H1 (cell line): ENCODE measurements at regions not wholly inside any gene's neighbourhood (a gene's known extent, or its start where the extent isn't known, plus 50 kb on each side); places are given as distances from the start of the nearest gene placed in this dataset.

Experiments used
- CTCF ChIA-PET: fragments of 300-600 bp; sonication (Branson Sonifier 250); formaldehyde crosslinking; loops from one replicate; lab custom pipeline; 2021; ENCODE audit not compliant: partially characterized antibody; lab: Charles Lee
- POLR2A ChIA-PET: fragments of 300-600 bp; sonication (Branson Sonifier 250); formaldehyde crosslinking; loops from one replicate; lab custom pipeline; 2021; ENCODE audit warnings: inconsistent platforms; ENCODE audit not compliant: partially characterized antibody; lab: Charles Lee
- DNase-seq, 2 experiments: peaks; one replicate each; pipeline versions ENCODE4 v3.0.0 to v3.0.0-alpha.2; 2010 to 2022; ENCODE audit warnings: low spot score in 2 of 2, low read depth in 1 of 2, mixed read lengths in 1 of 2
- FAIRE-seq: peaks from 2 replicates; lab custom pipeline; 2011; peaks lifted over from hg19 to GRCh38; lab: Jason Lieb, UNC
- H2AFZ ChIP-seq: 2 replicates; pipeline ENCODE4 v1.8.1; 2012; ENCODE audit warnings: low read length, inconsistent platforms
- H2AK5ac ChIP-seq: 2 replicates; pipeline ENCODE4 v1.6.1; 2013; ENCODE audit warnings: low read depth, low read length
- H2BK120ac ChIP-seq: replicated peaks from 2 replicates; pipeline ENCODE3; 2013; ENCODE audit warnings: low read depth, low read length, inconsistent platforms
- H2BK12ac ChIP-seq: 2 replicates; pipeline ENCODE4 v1.6.1; 2013; ENCODE audit warnings: low read depth, low read length
- H2BK15ac ChIP-seq: 2 replicates; pipeline ENCODE4 v1.6.1; 2013; ENCODE audit warnings: low read length
- H2BK20ac ChIP-seq: 2 replicates; pipeline ENCODE4 v1.6.1; 2013; ENCODE audit warnings: low read length
- H2BK5ac ChIP-seq: 2 replicates; pipeline ENCODE4 v1.6.1; 2013; ENCODE audit warnings: low read depth, low read length
- H3K14ac ChIP-seq: 2 replicates; pipeline ENCODE4 v1.6.1; 2013; ENCODE audit warnings: inconsistent platforms; ENCODE audit not compliant: insufficient read length
- H3K18ac ChIP-seq: 2 replicates; pipeline ENCODE4 v1.6.1; 2013; ENCODE audit warnings: low read length; ENCODE audit errors: extremely low read depth
- H3K23ac ChIP-seq: 2 replicates; pipeline ENCODE4 v1.6.1; 2013; ENCODE audit warnings: inconsistent platforms; ENCODE audit not compliant: insufficient read length
- H3K23me2 ChIP-seq: 2 replicates; pipeline ENCODE4 v1.6.1; 2013; ENCODE audit warnings: low read depth, low read length
- H3K27ac ChIP-seq: 2 replicates; pipeline ENCODE4 v1.6.1; 2011; ENCODE audit warnings: low read depth, low read length, inconsistent platforms
- H3K27me3 ChIP-seq, 4 experiments: replicated peaks in 1 of 4; 1 replicate in 1 of 4; 2 replicates in 3 of 4; pipeline versions ENCODE4 v1.6.1 to v1.8.1; 2011 to 2013; ENCODE audit warnings: low read length in 3 of 4, mild to moderate bottlenecking in 3 of 4, inconsistent platforms in 2 of 4, mixed read lengths in 2 of 4, moderate library complexity in 1 of 4; ENCODE audit not compliant: control insufficient read depth in 3 of 4, insufficient read depth in 3 of 4; ENCODE audit errors: extremely low read depth in 1 of 4
- H3K36me3 ChIP-seq, 4 experiments: 2 replicates each; pipeline versions ENCODE4 v1.6.1 to v1.8.1; 2011 to 2013; ENCODE audit warnings: mild to moderate bottlenecking in 4 of 4, low read length in 3 of 4, moderate library complexity in 2 of 4, control low read depth in 1 of 4, inconsistent platforms in 1 of 4; ENCODE audit not compliant: insufficient read depth in 4 of 4, control insufficient read depth in 2 of 4
- H3K4ac ChIP-seq: replicated peaks from 2 replicates; pipeline ENCODE3; 2013; ENCODE audit warnings: low read length, low read depth, mixed read lengths, inconsistent platforms; ENCODE audit not compliant: insufficient read length
- H3K4me1 ChIP-seq, 4 experiments: replicated peaks in 1 of 4; 1 replicate in 1 of 4; 2 replicates in 3 of 4; pipeline versions ENCODE4 v1.6.1 to v1.8.1; 2011 to 2013; ENCODE audit warnings: low read length in 3 of 4, inconsistent platforms in 2 of 4, mixed read lengths in 1 of 4; ENCODE audit not compliant: insufficient read depth in 4 of 4, control insufficient read depth in 3 of 4
- H3K4me2 ChIP-seq, 2 experiments: 2 replicates each; pipeline versions ENCODE4 v1.6.1 to v1.8.1; 2011 to 2013; ENCODE audit warnings: low read depth in 2 of 2, low read length in 2 of 2, control low read depth in 1 of 2, inconsistent platforms in 1 of 2, mild to moderate bottlenecking in 1 of 2; ENCODE audit not compliant: insufficient read depth in 1 of 2
- H3K4me3 ChIP-seq, 4 experiments: fragments of 200-600, 300-600 bp in 1 of 4; sonication (generic), shearing (Covaris generic), sonication (Bioruptor Twin) in 1 of 4; 2 replicates each; pipeline versions ENCODE4 v1.5.1 to v1.8.1; 2011 to 2016; ENCODE audit warnings: low read length in 4 of 4, low read depth in 3 of 4, control low read depth in 2 of 4, inconsistent platforms in 2 of 4, mild to moderate bottlenecking in 2 of 4, mixed read lengths in 1 of 4, moderate library complexity in 1 of 4; ENCODE audit not compliant: insufficient read depth in 2 of 4; ENCODE audit errors: extremely low read depth in 1 of 4
- H3K56ac ChIP-seq: replicated peaks from 2 replicates; pipeline ENCODE3; 2013; ENCODE audit warnings: low read depth, mild to moderate bottlenecking, mixed read lengths, low read length, inconsistent platforms; ENCODE audit not compliant: insufficient read length
- H3K79me1 ChIP-seq: 2 replicates; pipeline ENCODE4 v1.6.1; 2013; ENCODE audit warnings: low read depth, low read length, control low read depth
- H3K79me2 ChIP-seq, 2 experiments: 2 replicates each; pipeline versions ENCODE4 v1.6.1 to v1.8.1; 2012 to 2013; ENCODE audit warnings: low read length in 2 of 2, mild to moderate bottlenecking in 2 of 2, inconsistent platforms in 1 of 2; ENCODE audit not compliant: insufficient read depth in 2 of 2, control insufficient read depth in 1 of 2
- H3K9ac ChIP-seq, 4 experiments: replicated peaks in 1 of 4; 1 replicate in 1 of 4; 2 replicates in 3 of 4; pipeline versions ENCODE4 v1.6.1 to v1.8.1; 2011 to 2013; ENCODE audit warnings: low read depth in 3 of 4, low read length in 3 of 4, control low read depth in 2 of 4, mild to moderate bottlenecking in 2 of 4, moderate library complexity in 2 of 4, inconsistent platforms in 1 of 4; ENCODE audit errors: extremely low read depth in 1 of 4
- H3K9me3 ChIP-seq, 2 experiments: 2 replicates each; pipeline versions ENCODE4 v1.6.1 to v1.8.1; 2012 to 2013; ENCODE audit warnings: mild to moderate bottlenecking in 2 of 2, moderate library complexity in 2 of 2, control low read depth in 1 of 2, inconsistent platforms in 1 of 2, low read depth in 1 of 2, low read length in 1 of 2, mixed read lengths in 1 of 2; ENCODE audit not compliant: insufficient read depth in 2 of 2
- H4K20me1 ChIP-seq, 2 experiments: replicated peaks in 1 of 2; 2 replicates each; pipeline versions ENCODE3 to v1.8.1; 2011 to 2013; ENCODE audit warnings: inconsistent platforms in 2 of 2, low read length in 2 of 2, mild to moderate bottlenecking in 1 of 2; ENCODE audit not compliant: insufficient read depth in 2 of 2, control insufficient read depth in 1 of 2
- H4K5ac ChIP-seq: 2 replicates; pipeline ENCODE4 v1.6.1; 2013; ENCODE audit warnings: low read length, low read depth, mixed read lengths, inconsistent platforms; ENCODE audit not compliant: insufficient read length
- H4K8ac ChIP-seq: 2 replicates; pipeline ENCODE4 v1.8.0; 2013; ENCODE audit warnings: mild to moderate bottlenecking, moderate library complexity, low read length, inconsistent platforms; ENCODE audit not compliant: insufficient read depth; ENCODE audit errors: extremely low read depth
- H4K91ac ChIP-seq: replicated peaks from 2 replicates; pipeline ENCODE3; 2013; ENCODE audit warnings: low read length, mixed read lengths, inconsistent platforms; ENCODE audit not compliant: insufficient read length
- BCL11A ChIP-seq, 2 experiments: IDR thresholded peaks; one replicate each; pipeline ENCODE4 v1.6.1; 2011; ENCODE audit warnings: low read depth in 2 of 2, low read length in 2 of 2, mild to moderate bottlenecking in 2 of 2
- EGR1 ChIP-seq: IDR thresholded peaks from 2 replicates; pipeline ENCODE4 v1.6.1; 2011; ENCODE audit warnings: low read depth, low read length, borderline replicate concordance
- KDM4A ChIP-seq: IDR thresholded peaks from one replicate; pipeline ENCODE4 v1.7.1; 2012; ENCODE audit warnings: low read depth, mild to moderate bottlenecking, moderate library complexity, low read length, inconsistent platforms; ENCODE audit not compliant: severe bottlenecking
- MAFK ChIP-seq: IDR thresholded peaks from 2 replicates; pipeline ENCODE4 v1.6.1; 2012; ENCODE audit warnings: low read depth, mild to moderate bottlenecking, improper control_type of control experiment, low read length
- POLR2AphosphoS5 ChIP-seq: IDR thresholded peaks from 2 replicates; pipeline ENCODE4 v1.6.1; 2011; ENCODE audit warnings: low read depth, low read length
- POU5F1 ChIP-seq: IDR thresholded peaks from 2 replicates; pipeline ENCODE4 v1.6.1; 2011; ENCODE audit warnings: low read depth, mild to moderate bottlenecking, low read length, moderate library complexity
- RBBP5 ChIP-seq: IDR thresholded peaks from 2 replicates; pipeline ENCODE4 v1.7.1; 2012; ENCODE audit warnings: low read depth, mild to moderate bottlenecking, inconsistent platforms, low read length, moderate library complexity, borderline replicate concordance
- RFX5 ChIP-seq: IDR thresholded peaks from 2 replicates; pipeline ENCODE4 v1.6.1; 2011; ENCODE audit warnings: low read depth, low read length, improper control_type of control experiment, borderline replicate concordance
- SIN3A ChIP-seq, 2 experiments: IDR thresholded peaks in 1 of 2; conservative IDR thresholded peaks in 1 of 2; 2 replicates each; pipeline ENCODE4 v1.6.1; 2011 to 2012; ENCODE audit warnings: low read length in 2 of 2, improper control_type of control experiment in 1 of 2, low read depth in 1 of 2, mild to moderate bottlenecking in 1 of 2
- SP1 ChIP-seq: IDR thresholded peaks from 2 replicates; pipeline ENCODE4 v1.6.1; 2011; ENCODE audit warnings: low read depth, low read length
- SUZ12 ChIP-seq: fragments of 200-600 bp; sonication (generic); IDR thresholded peaks from 2 replicates; pipeline ENCODE4 v1.6.1; 2012; ENCODE audit warnings: mild to moderate bottlenecking, inconsistent platforms, low read length, moderate library complexity, mixed read lengths
- TEAD4 ChIP-seq: IDR thresholded peaks from 2 replicates; pipeline ENCODE4 v1.6.1; 2012; ENCODE audit warnings: low read depth, low read length, inconsistent platforms, mixed read lengths
- YY1 ChIP-seq: IDR thresholded peaks from 2 replicates; pipeline ENCODE4 v1.6.1; 2011; ENCODE audit warnings: low read depth, mild to moderate bottlenecking, low read length
- WGBS, 2 experiments: shearing (Covaris generic) in 1 of 2; methylation state at CpG; one replicate each; pipeline versions ENCODE4 v1.1.6 to v1.1.7; 2013 to 2015; ENCODE audit warnings: low lambda C conversion rate in 2 of 2, mixed read lengths in 2 of 2, inconsistent platforms in 1 of 2, low coverage in 1 of 2, missing lambda C conversion rate in 1 of 2; ENCODE audit not compliant: insufficient replicate concordance in 2 of 2, insufficient coverage in 1 of 2, insufficient read length in 1 of 2; ENCODE audit errors: extremely low coverage in 1 of 2, missing lambda C conversion rate in 1 of 2; 5-methylcytosine and 5-hydroxymethylcytosine counted together
- TF ChIP-seq, protein P1 (sequence below): IDR thresholded peaks from 2 replicates; pipeline ENCODE4 v1.6.1; 2012; ENCODE audit warnings: inconsistent platforms

DNA sequence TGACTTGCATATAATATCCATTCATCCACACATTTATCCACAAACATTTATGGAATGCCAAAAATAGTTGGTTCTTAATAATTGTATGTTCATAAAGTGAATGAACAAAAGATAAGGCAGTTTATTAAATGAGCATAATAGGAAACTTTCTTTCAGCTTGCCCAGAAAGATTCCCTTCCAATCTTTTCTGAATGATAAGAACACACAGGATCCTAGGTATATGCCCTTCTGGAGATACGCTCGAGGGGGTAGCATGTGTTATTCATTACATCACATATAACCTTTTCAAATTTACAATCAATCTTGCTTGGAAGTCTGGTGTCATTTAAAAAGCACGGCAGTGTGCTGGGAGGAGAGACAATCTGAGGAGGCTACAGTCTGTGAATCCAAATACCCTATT lies 80.4 kb upstream of the PDK4 start:
- Histone ChIP-seq H2BK120ac (no peak overlapping the region), H4K8ac (no peak overlapping the region), H2BK20ac (no peak overlapping the region), H3K4me3 (no peak overlapping the region), H3K56ac (no peak overlapping the region), H3K79me1 (no peaks in the 10 kb centered on the region), H3K14ac (no peak overlapping the region), H4K91ac (no peak overlapping the region), H4K20me1 (no peaks in the 10 kb centered on the region), H2AFZ (no peak overlapping the region), H2BK5ac (no peak overlapping the region), H3K18ac (no peak overlapping the region), H3K79me2 (no peaks in the 10 kb centered on the region), H4K5ac (no peak overlapping the region), H3K4me2 (no peak overlapping the region), H2AK5ac (no peak overlapping the region), H3K27me3 (no peaks in the 10 kb centered on the region), H3K4ac (no peak overlapping the region), H3K23ac (no peak overlapping the region), H3K27ac (no peak overlapping the region), H2BK15ac (no peak overlapping the region), H3K23me2 (no peaks in the 10 kb centered on the region), H3K36me3 (no peaks in the 10 kb centered on the region), H3K9ac (no peak overlapping the region), H3K4me1 (no peaks in the 10 kb centered on the region), H2BK12ac (no peak overlapping the region), H3K9me3 (no peaks in the 10 kb centered on the region)
- WGBS, 2 experiments, result 84% methylated on average over 3 of the region's 3 CpGs; no CpG with 5 or more reads in 1 of the 2 experiments
- DNase-seq (no peak), FAIRE-seq (no peak)
- ChIA-PET POLR2A (no interaction called here), CTCF (interaction anchor here (3.9 kb wide), 1 partner anchor 12 kb away, joined by 35 read pairs; no protein-coding TSS in a partner anchor)
- TF ChIP-seq KDM4A, result no peak
- no peak for TF ChIP-seq SIN3A (conservative IDR thresholded peaks at IDR 0.05 in 1 of 2, IDR thresholded peaks at IDR 0.05 in 1 of 2; ENCODE audit: low read depth in 1 of 2, low read length in 2 of 2)
- TF ChIP-seq SUZ12, result no peak
- TF ChIP-seq, protein P1, sequence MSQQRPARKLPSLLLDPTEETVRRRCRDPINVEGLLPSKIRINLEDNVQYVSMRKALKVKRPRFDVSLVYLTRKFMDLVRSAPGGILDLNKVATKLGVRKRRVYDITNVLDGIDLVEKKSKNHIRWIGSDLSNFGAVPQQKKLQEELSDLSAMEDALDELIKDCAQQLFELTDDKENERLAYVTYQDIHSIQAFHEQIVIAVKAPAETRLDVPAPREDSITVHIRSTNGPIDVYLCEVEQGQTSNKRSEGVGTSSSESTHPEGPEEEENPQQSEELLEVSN, result no peak
- no peak for TF ChIP-seq BCL11A (IDR thresholded peaks at IDR 0.05; ENCODE audit: low read depth in 2 of 2, low read length in 2 of 2)
- no peak for TF ChIP-seq RBBP5
- TF ChIP-seq MAFK, result no peak
- TF ChIP-seq TEAD4, result no peak
- TF ChIP-seq RFX5, result no peak
- no peak for TF ChIP-seq POLR2AphosphoS5
- TF ChIP-seq SP1, result no peak
- no peak for TF ChIP-seq POU5F1
- TF ChIP-seq EGR1, result no peak
- no peak for TF ChIP-seq YY1
